ENCODE measurements at regions not wholly inside any gene's neighbourhood (a gene's known extent, or its start where the extent isn't known, plus 50 kb on each side); places are given as distances from the start of the nearest gene placed in this dataset.

GRCh38 chr1:221076391-221076811 lies 197.2 kb downstream of the HLX start:
- 76 to 84% methylated on average over 3 of the region's 3 CpGs for WGBS, 2 donors
- Histone ChIP-seq H3K4me1 (no peaks in the 10 kb centered on the region), H3K4me3 (no peak overlapping the region), H3K27me3 (no peaks in the 10 kb centered on the region), H3K27ac (no peak overlapping the region), H3K36me3 (ENCODE audit: low read depth, missing control alignments) (no peaks in the 10 kb centered on the region), H3K9me3 (no peaks in the 10 kb centered on the region)
- intact Hi-C loops (cut with DNase I; ENCODE audit: low total_unique reads), result no loop called here
- TF ChIP-seq CTCF (IDR thresholded peaks at IDR 0.05) (no peak), POLR2A (IDR thresholded peaks at IDR 0.05) (no peak)
- no peak for DNase-seq

GRCh38 chr1:221078260-221078965 lies 199.2 kb downstream of the HLX start:
- Histone ChIP-seq H3K4me1 (no peaks in the 10 kb centered on the region), H3K9me3 (no peaks in the 10 kb centered on the region), H3K36me3 (ENCODE audit: low read depth, missing control alignments) (no peaks in the 10 kb centered on the region), H3K27me3 (no peaks in the 10 kb centered on the region), H3K27ac (no peak overlapping the region), H3K4me3 (no peak overlapping the region)
- no peak for DNase-seq
- no peak for TF ChIP-seq CTCF (IDR thresholded peaks at IDR 0.05)
- TF ChIP-seq POLR2A (IDR thresholded peaks at IDR 0.05), result no peak
- 78 to 88% methylated on average over 1 of the region's 1 CpG for WGBS, 2 donors
- intact Hi-C loops (cut with DNase I; ENCODE audit: low total_unique reads), result no loop called here

GRCh38 chr1:221083902-221084301 lies 204.7 kb downstream of the HLX start:
- TF ChIP-seq POLR2A (IDR thresholded peaks at IDR 0.05), result no peak
- no peak for TF ChIP-seq CTCF (IDR thresholded peaks at IDR 0.05)
- intact Hi-C loops (cut with DNase I; ENCODE audit: low total_unique reads), result no loop called here
- Histone ChIP-seq H3K27me3 (no peaks in the 10 kb centered on the region), H3K27ac (no peak overlapping the region), H3K36me3 (ENCODE audit: low read depth, missing control alignments) (no peaks in the 10 kb centered on the region), H3K4me1 (no peaks in the 10 kb centered on the region), H3K9me3 (no peaks in the 10 kb centered on the region), H3K4me3 (no peak overlapping the region)
- WGBS, 2 donors, result 80 to 98% methylated on average over 1 of the region's 1 CpG
- no peak for DNase-seq

- 79 to 85% methylated on average over 4 of the region's 4 CpGs for WGBS, 2 donors
- intact Hi-C loops (cut with DNase I; ENCODE audit: low total_unique reads), result no loop called here
- Histone ChIP-seq H3K4me3 (no peak overlapping the region), H3K9me3 (no peaks in the 10 kb centered on the region), H3K27me3 (no peaks in the 10 kb centered on the region), H3K36me3 (ENCODE audit: low read depth, missing control alignments) (no peaks in the 10 kb centered on the region), H3K27ac (no peak overlapping the region), H3K4me1 (no peaks in the 10 kb centered on the region)
- no peak for DNase-seq
- no peak for TF ChIP-seq POLR2A (IDR thresholded peaks at IDR 0.05)
- no peak for TF ChIP-seq CTCF (IDR thresholded peaks at IDR 0.05)
Observed at GRCh38 chr1:221084681-221085080, 205.4 kb downstream of the HLX start.

Measured in testis (tissue), 2 donors.